CD14-positive monocyte (primary cell): ENCODE measurements at regions not wholly inside any gene's neighbourhood (a gene's known extent, or its start where the extent isn't known, plus 50 kb on each side); places are given as distances from the start of the nearest gene placed in this dataset.

Experiments
- DNase-seq, 3 donors: peaks; one replicate each; pipeline ENCODE4 v3.0.0-alpha.2; 2011 to 2022
- H2AFZ ChIP-seq: 2 replicates; pipeline ENCODE4 v1.6.0; 2012; ENCODE audit warnings: mild to moderate bottlenecking, low read depth, low read length, inconsistent platforms; ENCODE audit not compliant: insufficient read depth, poor library complexity, severe bottlenecking
- H3K27ac ChIP-seq, 2 donors: 1 replicate in 1 of 2; 2 replicates in 1 of 2; pipeline ENCODE4 v1.5.1; 2012 to 2013; ENCODE audit warnings: low read length in 2 of 2, control low read depth in 1 of 2, inconsistent platforms in 1 of 2, low read depth in 1 of 2, mild to moderate bottlenecking in 1 of 2
- H3K27me3 ChIP-seq, 2 donors: one replicate each; pipeline versions ENCODE4 v1.6.0 to v1.6.1; 2011 to 2013; ENCODE audit warnings: low read length in 2 of 2; ENCODE audit not compliant: control insufficient read depth in 2 of 2, insufficient read depth in 2 of 2
- H3K36me3 ChIP-seq, 2 donors: replicated peaks in 1 of 2; 1 replicate in 1 of 2; 2 replicates in 1 of 2; pipeline versions ENCODE4 v1.5.1 to v1.6.1; 2012 to 2013; ENCODE audit warnings: low read length in 2 of 2, control low read depth in 1 of 2, inconsistent platforms in 1 of 2, mild to moderate bottlenecking in 1 of 2; ENCODE audit not compliant: insufficient read depth in 2 of 2, control insufficient read depth in 1 of 2
- H3K4me1 ChIP-seq, 2 donors: 1 replicate in 1 of 2; 2 replicates in 1 of 2; pipeline versions ENCODE4 v1.5.1 to v1.6.1; 2012 to 2013; ENCODE audit warnings: low read length in 2 of 2, control low read depth in 1 of 2, inconsistent platforms in 1 of 2, mild to moderate bottlenecking in 1 of 2, moderate library complexity in 1 of 2; ENCODE audit not compliant: insufficient read depth in 2 of 2, control insufficient read depth in 1 of 2
- H3K4me2 ChIP-seq: replicated peaks from 2 replicates; pipeline ENCODE3; 2012; ENCODE audit warnings: low read length, moderate library complexity, mild to moderate bottlenecking; ENCODE audit not compliant: poor library complexity, severe bottlenecking; ENCODE audit errors: extremely low read depth
- H3K4me3 ChIP-seq, 3 experiments: fragments of 200-600 bp in 1 of 3; sonication (generic) in 1 of 3; replicated peaks in 1 of 3; 1 replicate in 2 of 3; 2 replicates in 1 of 3; pipeline ENCODE4 v1.5.1; 2011 to 2013; ENCODE audit warnings: low read length in 3 of 3, mild to moderate bottlenecking in 3 of 3, control low read depth in 2 of 3, low read depth in 2 of 3, inconsistent platforms in 1 of 3, moderate library complexity in 1 of 3
- H3K79me2 ChIP-seq: 2 replicates; pipeline ENCODE4 v1.6.0; 2012; ENCODE audit warnings: mild to moderate bottlenecking, control low read depth, inconsistent platforms, low read length, moderate library complexity; ENCODE audit not compliant: insufficient read depth
- H3K9ac ChIP-seq: 2 replicates; pipeline ENCODE4 v1.6.0; 2017; ENCODE audit warnings: low read length, mild to moderate bottlenecking; ENCODE audit not compliant: insufficient read depth, poor library complexity, severe bottlenecking
- H3K9me3 ChIP-seq, 2 donors: replicated peaks in 1 of 2; 1 replicate in 1 of 2; 2 replicates in 1 of 2; pipeline versions ENCODE4 v1.5.1 to v1.6.1; 2012 to 2013; ENCODE audit warnings: low read length in 2 of 2, control low read depth in 1 of 2; ENCODE audit not compliant: control insufficient read depth in 1 of 2, insufficient read depth in 1 of 2
- H4K20me1 ChIP-seq: 2 replicates; pipeline ENCODE4 v1.6.0; 2012; ENCODE audit warnings: mild to moderate bottlenecking, low read length, control low read depth, moderate library complexity; ENCODE audit not compliant: insufficient read depth
- H3K27ac Mint-ChIP-seq, 7 donors: one replicate each; pipeline ENCODE4 v1.8.0; 2020; ENCODE audit warnings: mild to moderate bottlenecking in 7 of 7, mixed read lengths in 7 of 7, moderate library complexity in 6 of 7, inconsistent platforms in 2 of 7
- H3K27me3 Mint-ChIP-seq, 3 donors: one replicate each; pipeline ENCODE4 v1.8.0; 2021 to 2022; ENCODE audit warnings: low read depth in 3 of 3, mild to moderate bottlenecking in 3 of 3, mixed read lengths in 3 of 3, moderate library complexity in 3 of 3, inconsistent platforms in 1 of 3
- H3K36me3 Mint-ChIP-seq, 2 donors: one replicate each; pipeline ENCODE4 v1.8.0; 2020; ENCODE audit warnings: mixed read lengths in 2 of 2, inconsistent platforms in 1 of 2, mild to moderate bottlenecking in 1 of 2
- H3K4me1 Mint-ChIP-seq: one replicate; pipeline ENCODE4 v1.8.0; 2020; ENCODE audit warnings: mild to moderate bottlenecking, mixed read lengths
- H3K4me3 Mint-ChIP-seq, 2 donors: one replicate each; pipeline ENCODE4 v1.8.0; 2020; ENCODE audit warnings: mild to moderate bottlenecking in 2 of 2, mixed read lengths in 2 of 2, moderate library complexity in 1 of 2
- H3K9me3 Mint-ChIP-seq, 7 donors: one replicate each; pipeline ENCODE4 v1.8.0; 2020 to 2022; ENCODE audit warnings: mixed read lengths in 7 of 7, mild to moderate bottlenecking in 6 of 7, moderate library complexity in 6 of 7, inconsistent platforms in 2 of 7
- CTCF ChIP-seq: fragments of 200-600 bp; IDR thresholded peaks from one replicate; pipeline ENCODE4 v1.8.0; 2022; ENCODE audit warnings: antibody characterized with exemption, mild to moderate bottlenecking
- WGBS: methylation state at CpG from one replicate; pipeline ENCODE4 v1.1.5; 2013; ENCODE audit warnings: missing lambda C conversion rate; ENCODE audit not compliant: insufficient coverage; 5-methylcytosine and 5-hydroxymethylcytosine counted together
- intact Hi-C, 2 donors: fragments of 100-400 bp; cut with micrococcal nuclease; formaldehyde crosslinking; loops; one replicate each; pipeline versions ENCODE4 v1.15.0 to v1.15.1; 2023

DNA sequence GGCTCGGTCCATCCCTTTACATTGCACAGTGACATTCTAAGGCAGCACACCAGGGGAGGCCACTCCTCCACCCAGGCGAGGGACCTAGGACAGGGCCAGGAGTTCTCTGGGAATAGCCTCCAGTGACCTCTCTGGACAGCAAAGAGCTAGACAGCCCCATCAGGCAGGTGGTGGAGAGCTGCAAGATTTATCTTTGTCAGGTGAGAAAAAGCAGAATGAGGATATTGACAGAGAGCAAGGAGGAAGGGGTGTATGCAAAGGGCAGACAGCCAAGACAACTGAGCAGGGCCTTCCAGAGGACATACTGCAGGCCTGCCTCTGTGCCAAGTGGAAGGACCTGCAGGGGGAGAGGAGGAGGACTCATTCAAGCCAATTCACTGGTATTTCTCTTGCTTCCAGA lies 112.4 kb upstream of the MAX start:
- H4K20me1 ChIP-seq, result no peaks in the 10 kb centered on the region
- no peak overlapping the region for H2AFZ ChIP-seq
- intact Hi-C loops, result loop anchor here in 1 of 2 donors (5.0 kb wide), 1 partner anchor 37 kb away; no protein-coding TSS in a partner anchor
- no peak for DNase-seq
- no peaks in the 10 kb centered on the region for H3K79me2 ChIP-seq
- peaks cover 22% of the 10 kb centered on the region for H3K4me1 Mint-ChIP-seq
- H3K27me3 ChIP-seq, result no peaks in the 10 kb centered on the region
- H3K27me3 Mint-ChIP-seq, result peaks cover 0 to 1% (median 0%) of the 10 kb centered on the region in 3 donors
- 100% methylated on average over 1 of the region's 2 CpGs for WGBS
- no peaks in the 10 kb centered on the region for H3K36me3 Mint-ChIP-seq
- H3K4me3 ChIP-seq, result no peak overlapping the region
- no peaks in the 10 kb centered on the region for H3K9me3 ChIP-seq
- H3K27ac Mint-ChIP-seq, result peak overlapping the region in 2 of 7 donors; percentile 14 to 42
- peaks cover 0 to 1% (median 0%) of the 10 kb centered on the region in 7 donors for H3K9me3 Mint-ChIP-seq
- no peak overlapping the region for H3K4me3 Mint-ChIP-seq
- peaks cover 17 to 20% of the 10 kb centered on the region in 2 donors for H3K4me1 ChIP-seq
- H3K4me2 ChIP-seq, result no peak overlapping the region
- H3K9ac ChIP-seq, result no peak overlapping the region
- no peaks in the 10 kb centered on the region for H3K36me3 ChIP-seq
- H3K27ac ChIP-seq, result no peak overlapping the region
- TF ChIP-seq CTCF, result no peak

DNA sequence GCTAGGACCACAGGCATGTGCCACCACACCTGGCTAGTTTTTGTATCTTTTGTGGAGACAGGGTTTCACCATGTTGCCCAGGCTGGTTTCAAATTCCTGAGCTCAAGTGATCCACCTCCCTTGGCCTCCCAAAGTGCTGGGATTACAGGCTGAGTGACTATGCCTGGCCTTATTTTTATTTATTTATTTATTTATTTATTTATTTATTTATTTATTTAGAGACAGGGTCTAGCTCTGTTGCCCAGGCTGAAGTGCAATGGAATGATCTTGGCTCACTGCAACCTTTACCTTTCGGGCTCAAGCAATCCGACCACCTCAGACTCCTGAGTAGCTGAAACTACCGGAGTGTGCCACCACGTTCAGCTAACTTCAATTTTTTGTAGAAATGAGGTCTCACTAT lies 117.0 kb upstream of the MAX start:
- Mint-ChIP-seq H3K27ac (no peak overlapping the region), H3K4me3 (no peak overlapping the region), H3K4me1 (peaks cover 5% of the 10 kb centered on the region), H3K9me3 (no peaks in the 10 kb centered on the region), H3K36me3 (no peaks in the 10 kb centered on the region), H3K27me3 (peaks cover 0 to 1% (median 0%) of the 10 kb centered on the region in 3 donors)
- Histone ChIP-seq H3K4me2 (no peak overlapping the region), H4K20me1 (no peaks in the 10 kb centered on the region), H3K27ac (no peak overlapping the region), H3K36me3 (no peaks in the 10 kb centered on the region), H3K79me2 (no peaks in the 10 kb centered on the region), H3K4me3 (no peak overlapping the region), H3K9me3 (no peaks in the 10 kb centered on the region), H2AFZ (no peak overlapping the region), H3K9ac (no peak overlapping the region), H3K27me3 (no peaks in the 10 kb centered on the region), H3K4me1 (no peaks in the 10 kb centered on the region)
- 89% methylated on average over 4 of the region's 4 CpGs for WGBS
- no peak for TF ChIP-seq CTCF
- no peak for DNase-seq
- intact Hi-C loops, result loop anchor here in 1 of 2 donors (5.0 kb wide), 1 partner anchor 42 kb away; no protein-coding TSS in a partner anchor
